DMS53 treated with DMSO at 0.1 percent for 48 hours (cell line): ENCODE measurements at regions not wholly inside any gene's neighbourhood (a gene's known extent, or its start where the extent isn't known, plus 50 kb on each side); places are given as distances from the start of the nearest gene placed in this dataset.

Source experiments
- DNase-seq: peaks from one replicate; lab custom pipeline; 2025; ENCODE audit not compliant: unreplicated experiment; lab: John Stamatoyannopoulos, UW

- no peak for DNase-seq
These were observed 191.5 kb downstream of the ZBBX start for GRCh38 chr3:167188592-167188991.

DNA sequence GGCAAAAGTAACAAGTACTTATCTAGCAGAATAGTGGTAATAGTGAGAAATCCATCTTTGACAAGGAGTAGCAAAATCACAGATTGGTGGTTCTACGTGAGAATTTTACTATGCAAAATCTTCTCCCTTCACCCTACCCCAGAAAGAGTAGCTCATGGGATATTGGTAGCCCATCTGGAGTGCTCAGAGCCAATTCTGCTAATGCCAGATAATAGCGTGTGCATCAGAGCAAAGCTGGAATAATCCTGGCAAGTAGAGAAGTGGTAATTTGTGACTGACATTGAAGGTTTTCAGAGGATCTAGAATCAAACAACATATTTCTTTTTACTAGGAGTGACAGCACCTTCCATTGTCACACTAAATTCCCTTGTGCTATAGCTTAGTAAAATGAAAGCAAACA lies 192.9 kb downstream of the ZBBX start:
- no peak for DNase-seq

- no peak for DNase-seq
These were observed 195.6 kb downstream of the ZBBX start for GRCh38 chr3:167184511-167184910.

DNA sequence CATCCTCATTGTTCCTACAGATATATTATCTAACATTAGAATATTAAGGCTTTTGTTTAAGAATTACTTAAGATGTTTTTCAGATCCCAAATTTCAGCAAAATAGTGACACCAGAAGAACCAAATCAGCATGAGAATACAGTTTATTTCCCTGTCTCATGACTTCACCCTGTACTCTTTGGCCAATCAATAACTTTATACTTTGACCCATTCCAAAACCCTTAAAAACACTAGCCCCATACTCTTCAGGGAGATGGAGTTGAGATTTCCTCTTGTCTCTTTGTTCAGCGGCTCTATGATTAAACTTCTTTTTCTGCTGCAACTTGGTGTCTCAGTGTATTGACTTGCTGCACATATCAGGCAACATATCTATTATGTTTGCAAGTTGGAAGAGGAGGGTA lies 207.7 kb downstream of the ZBBX start:
- no peak for DNase-seq

GRCh38 chr3:167167491-167167890 lies 212.6 kb downstream of the ZBBX start:
- no peak for DNase-seq

DNA sequence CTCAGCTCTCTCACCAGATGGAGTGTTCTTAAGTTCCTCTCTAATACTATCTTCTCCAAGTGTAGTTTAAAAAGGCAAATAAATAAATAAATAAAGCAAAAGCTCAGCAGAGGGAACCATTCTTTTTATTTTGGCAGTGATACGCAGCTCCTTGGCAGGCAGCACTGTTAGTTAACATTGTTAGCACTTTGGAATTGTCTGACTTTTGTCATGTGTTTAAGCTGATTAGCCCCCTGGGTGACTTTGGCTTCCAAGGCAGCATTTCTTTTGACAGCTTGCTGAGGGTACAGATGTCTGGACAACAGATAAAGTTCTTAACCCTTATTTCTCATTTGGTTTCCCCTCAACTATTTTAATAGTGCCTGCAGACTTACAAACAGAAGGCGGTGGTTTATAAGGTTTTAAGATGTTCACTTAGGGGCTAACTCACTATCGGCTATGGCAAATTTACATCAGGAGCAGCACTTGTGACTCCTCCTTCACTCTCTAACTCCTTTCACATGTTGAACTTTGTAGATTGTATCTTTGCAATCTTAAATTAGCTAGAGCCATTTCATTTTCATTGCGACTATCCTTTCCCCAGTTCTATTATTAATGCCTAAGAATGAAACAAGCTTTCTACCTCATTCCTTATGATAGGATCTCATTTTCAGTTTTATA lies 213.4 kb downstream of the ZBBX start:
- DNase-seq: no peak

DNA sequence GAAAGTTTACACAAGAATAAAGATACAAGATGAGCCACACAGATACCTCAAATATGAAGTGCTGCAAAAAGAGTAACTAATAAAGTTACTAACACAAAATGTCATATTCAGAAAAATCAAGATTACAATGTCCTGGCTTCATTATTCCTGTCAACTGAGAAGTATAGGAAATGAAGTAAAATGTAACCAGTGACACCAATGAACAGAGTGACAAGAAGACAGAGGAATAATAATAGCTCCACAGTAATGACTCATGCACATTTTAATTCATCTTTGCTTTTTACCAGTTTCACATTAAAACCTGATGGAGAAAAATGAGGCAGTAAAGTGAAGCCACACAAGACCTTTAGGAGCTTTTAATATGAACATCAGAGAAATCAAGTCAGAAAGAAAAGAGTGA lies 214.1 kb downstream of the ZBBX start:
- DNase-seq: no peak

- no peak for DNase-seq
These were observed 216.5 kb downstream of the ZBBX start for GRCh38 chr3:167163580-167163979.

DNA sequence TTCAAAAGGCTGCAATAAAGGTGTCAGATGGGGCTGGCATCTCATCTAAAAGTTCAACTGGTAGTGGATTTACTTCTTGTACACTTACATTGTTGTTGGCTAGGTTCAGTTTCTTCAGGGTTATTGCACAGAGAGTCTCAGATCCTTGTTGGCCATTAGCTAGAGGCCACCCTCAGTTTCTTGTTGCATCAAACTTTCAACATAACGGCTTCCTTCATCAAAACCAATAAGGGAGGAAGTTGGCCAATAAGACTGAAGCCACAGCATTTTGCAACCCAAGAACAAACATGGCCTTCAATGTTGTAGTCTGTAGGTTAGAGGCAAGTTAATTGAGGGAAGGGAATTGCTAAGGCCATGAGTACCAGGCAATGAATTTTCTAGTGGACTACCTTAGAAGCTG lies 218.0 kb downstream of the ZBBX start:
- DNase-seq: no peak

GRCh38 chr3:167160781-167161180 lies 219.3 kb downstream of the ZBBX start:
- DNase-seq: no peak

DNA sequence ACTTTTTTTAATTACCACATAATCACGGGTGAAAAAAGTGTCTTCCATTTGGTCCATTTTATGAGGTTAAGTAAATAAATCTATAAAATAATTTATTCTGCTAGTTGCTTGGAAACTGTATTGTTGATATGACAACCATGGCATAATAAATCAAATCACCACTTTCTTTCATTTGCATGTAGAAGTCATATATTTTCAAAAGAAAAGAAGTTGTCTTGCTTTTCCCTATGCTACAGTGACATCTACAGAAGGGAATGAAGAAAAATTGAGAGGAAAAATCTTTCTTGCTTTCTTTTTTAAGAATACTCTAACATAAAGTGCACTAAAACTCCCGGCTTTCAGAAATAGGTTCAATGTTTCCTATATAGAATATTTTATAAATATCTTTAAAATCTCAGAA lies 228.5 kb downstream of the ZBBX start:
- DNase-seq: no peak

DNA sequence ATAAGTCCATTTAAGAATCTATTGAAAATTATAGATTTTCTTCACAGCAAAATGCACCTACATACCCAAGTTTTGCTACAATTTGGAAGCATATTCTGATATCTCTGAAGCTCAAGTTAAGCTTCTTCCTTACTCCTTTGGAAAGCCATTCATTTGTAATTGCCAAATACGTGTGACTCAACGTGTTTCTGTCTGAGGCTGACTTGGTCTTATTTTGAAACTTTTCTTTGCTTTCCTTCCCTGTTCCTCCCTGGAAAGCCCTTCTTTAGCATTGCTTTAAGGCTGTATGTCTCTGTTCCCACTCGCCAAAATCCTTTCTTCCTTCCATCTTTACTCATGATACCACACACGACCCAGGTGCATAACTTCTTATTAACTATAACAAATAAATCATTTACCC lies 232.0 kb downstream of the ZBBX start:
- DNase-seq: no peak

GRCh38 chr3:167146911-167147310 lies 233.2 kb downstream of the ZBBX start:
- no peak for DNase-seq

DNA sequence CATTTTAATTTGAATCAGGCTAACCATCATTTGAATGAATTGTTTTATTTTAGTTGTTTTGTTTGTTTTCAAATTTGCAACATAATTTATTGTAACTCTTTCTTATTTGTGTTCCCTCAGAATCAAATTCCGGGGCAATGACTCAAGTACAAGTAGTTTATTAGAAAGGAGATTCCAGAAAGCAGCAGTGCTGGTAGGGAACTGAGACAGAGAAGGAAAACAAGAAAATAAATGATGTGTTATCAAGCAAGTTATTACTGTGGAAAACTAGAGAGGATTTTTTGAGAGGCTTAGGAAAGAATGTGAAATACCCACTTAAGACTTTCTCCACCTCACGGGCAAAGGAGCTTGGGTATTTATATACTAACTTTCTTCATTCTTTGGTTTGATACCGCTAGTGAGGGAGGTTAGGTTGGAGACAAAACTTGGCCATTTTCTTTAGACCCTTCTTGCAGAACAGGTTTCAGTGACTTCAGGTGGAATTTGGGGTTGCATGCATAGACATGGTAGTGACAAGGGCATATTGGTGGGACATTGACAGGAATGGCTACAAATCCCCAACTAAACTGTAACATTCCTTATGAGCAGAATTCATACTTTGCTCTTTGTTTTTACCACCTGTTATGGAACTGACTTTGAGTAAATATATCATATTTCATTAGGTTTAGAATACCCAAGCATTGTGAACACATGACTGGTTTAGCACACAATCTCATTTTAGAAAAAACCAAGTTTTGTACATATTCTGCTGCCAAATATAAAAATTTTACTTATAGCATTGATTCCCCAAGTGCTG lies 254.3 kb downstream of the ZBBX start:
- peak; percentile 31 for DNase-seq

- no peak for DNase-seq
These were observed 259.3 kb downstream of the ZBBX start for GRCh38 chr3:167120828-167121227.

- no peak for DNase-seq
These were observed 263.8 kb downstream of the ZBBX start for GRCh38 chr3:167116120-167116922.

GRCh38 chr3:167115331-167115934 lies 264.7 kb downstream of the ZBBX start:
- no peak for DNase-seq

DNA sequence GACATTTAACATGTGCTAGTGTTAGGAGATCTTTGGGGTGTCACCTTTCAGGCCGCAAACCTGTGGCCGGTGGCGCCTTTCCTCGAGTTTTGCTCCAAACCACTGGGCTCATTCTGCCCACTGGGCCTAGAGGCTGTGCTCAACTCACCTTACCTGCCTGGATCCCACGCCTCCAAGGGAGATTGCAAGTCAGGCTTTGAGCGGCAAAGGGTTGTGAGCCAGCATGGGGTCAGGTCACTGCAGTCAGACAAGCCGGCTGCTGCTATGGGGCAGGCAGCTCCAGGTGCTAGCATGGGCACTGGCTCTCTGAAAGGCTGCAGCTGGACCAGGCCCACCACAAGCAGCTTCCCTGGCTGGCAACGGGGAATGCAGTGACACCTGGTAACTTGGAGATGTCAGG lies 265.5 kb downstream of the ZBBX start:
- no peak for DNase-seq

- no peak for DNase-seq
These were observed 266.9 kb downstream of the ZBBX start for GRCh38 chr3:167113035-167113830.

- no peak for DNase-seq
These were observed 269.2 kb downstream of the ZBBX start for GRCh38 chr3:167110901-167111300.

DNA sequence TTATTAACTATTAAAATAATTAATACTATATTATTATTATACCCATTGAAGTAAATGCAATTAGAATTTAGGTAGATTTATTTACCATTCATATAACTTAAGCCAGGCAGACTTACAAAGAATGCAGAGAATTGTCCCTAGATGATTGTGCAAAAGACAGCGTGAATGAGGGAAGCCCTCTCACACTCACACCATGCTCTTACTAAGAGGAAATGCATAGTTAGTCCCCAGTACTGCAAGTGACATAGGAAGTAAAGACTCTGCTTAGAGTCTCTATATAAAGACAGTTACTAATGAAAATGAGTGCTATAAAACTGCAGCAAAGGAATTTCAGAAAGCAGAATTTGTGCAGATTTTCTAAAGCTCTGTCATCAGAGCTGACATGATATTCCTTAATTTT lies 270.4 kb downstream of the ZBBX start:
- DNase-seq: no peak
